ENCODE measurements at regions not wholly inside any gene's neighbourhood (a gene's known extent, or its start where the extent isn't known, plus 50 kb on each side); places are given as distances from the start of the nearest gene placed in this dataset.
"Not testable (repeated sequence)": the region's sequence is repeated elsewhere in the genome, so short reads cannot be mapped to it uniquely, and the experiment has no call there.

- no peak overlapping the region for H3K4me3 ChIP-seq (ENCODE audit: low read depth, low read length)
- TF ChIP-seq CTCF (IDR thresholded peaks at IDR 0.05; ENCODE audit: borderline replicate concordance, insufficient read depth, low read depth, low read length): no peak
Observed at GRCh38 chr1:114032271-114033215, 53.3 kb downstream of the OLFML3 start.

GRCh38 chr1:114033216-114033706 is 54.0 kb downstream of the OLFML3 start:
- peak; percentile 57; the same call in 1 of the 2 replicates for TF ChIP-seq CTCF (IDR thresholded peaks at IDR 0.05; ENCODE audit: borderline replicate concordance, insufficient read depth, low read depth, low read length)
- H3K4me3 ChIP-seq (ENCODE audit: low read depth, low read length): no peak overlapping the region

GRCh38 chr1:114033961-114034360 is 54.7 kb downstream of the OLFML3 start:
- H3K4me3 ChIP-seq (ENCODE audit: low read depth, low read length): no peak overlapping the region
- TF ChIP-seq CTCF (IDR thresholded peaks at IDR 0.05; ENCODE audit: borderline replicate concordance, insufficient read depth, low read depth, low read length): no peak

GRCh38 chr1:114034567-114035303 is 55.5 kb downstream of the OLFML3 start:
- no peak for TF ChIP-seq CTCF (IDR thresholded peaks at IDR 0.05; ENCODE audit: borderline replicate concordance, insufficient read depth, low read depth, low read length)
- H3K4me3 ChIP-seq (ENCODE audit: low read depth, low read length): no peak overlapping the region

GRCh38 chr1:114035304-114035700 is 56.0 kb downstream of the OLFML3 start:
- no peak for TF ChIP-seq CTCF (IDR thresholded peaks at IDR 0.05; ENCODE audit: borderline replicate concordance, insufficient read depth, low read depth, low read length)
- H3K4me3 ChIP-seq (ENCODE audit: low read depth, low read length): no peak overlapping the region

- H3K4me3 ChIP-seq (ENCODE audit: low read depth, low read length): not testable (repeated sequence)
Observed at GRCh38 chr1:114036841-114037630, 57.8 kb downstream of the OLFML3 start.

GRCh38 chr1:114037631-114037890 is 58.3 kb downstream of the OLFML3 start:
- no peak for TF ChIP-seq CTCF (IDR thresholded peaks at IDR 0.05; ENCODE audit: borderline replicate concordance, insufficient read depth, low read depth, low read length)
- no peak overlapping the region for H3K4me3 ChIP-seq (ENCODE audit: low read depth, low read length)
